ENCODE measurements at regions not wholly inside any gene's neighbourhood (a gene's known extent, or its start where the extent isn't known, plus 50 kb on each side); places are given as distances from the start of the nearest gene placed in this dataset.

- no peak for DNase-seq (ENCODE audit: low read depth in 2 of 2)
Measured at GRCh38 chr14:98867146-98867545, 404.9 kb downstream of the BCL11B start.

- DNase-seq (ENCODE audit: low read depth in 2 of 2) = no peak
Measured at GRCh38 chr14:98867726-98868125, 404.3 kb downstream of the BCL11B start.

GRCh38 chr14:98868866-98869265, 403.1 kb downstream of the BCL11B start:
- DNase-seq (ENCODE audit: low read depth in 2 of 2) = no peak

- DNase-seq (ENCODE audit: low read depth in 2 of 2) = no peak
Measured at GRCh38 chr14:98871796-98872195, 400.2 kb downstream of the BCL11B start.

- no peak for DNase-seq (ENCODE audit: low read depth in 2 of 2)
Measured at GRCh38 chr14:98877065-98877464, 394.9 kb downstream of the BCL11B start.

GRCh38 chr14:98878282-98878681, 393.7 kb downstream of the BCL11B start:
- no peak for DNase-seq (ENCODE audit: low read depth in 2 of 2)

- DNase-seq (ENCODE audit: low read depth in 2 of 2) = no peak
Measured at GRCh38 chr14:98886982-98887381, 385.0 kb downstream of the BCL11B start.

GRCh38 chr14:98888281-98888680, 383.7 kb downstream of the BCL11B start:
- DNase-seq (ENCODE audit: low read depth in 2 of 2) = no peak

GRCh38 chr14:98888927-98889835, 382.8 kb downstream of the BCL11B start:
- no peak for DNase-seq (ENCODE audit: low read depth in 2 of 2)

- DNase-seq (ENCODE audit: low read depth in 2 of 2) = no peak
Measured at GRCh38 chr14:98889836-98890185, 382.2 kb downstream of the BCL11B start.

- no peak for DNase-seq (ENCODE audit: low read depth in 2 of 2)
Measured at GRCh38 chr14:98890556-98891340, 381.2 kb downstream of the BCL11B start.

GRCh38 chr14:98893675-98894074, 378.3 kb downstream of the BCL11B start:
- no peak for DNase-seq (ENCODE audit: low read depth in 2 of 2)

- DNase-seq (ENCODE audit: low read depth in 2 of 2) = no peak
Measured at GRCh38 chr14:98894600-98894999, 377.4 kb downstream of the BCL11B start.

GRCh38 chr14:98896449-98896848, 375.5 kb downstream of the BCL11B start:
- DNase-seq (ENCODE audit: low read depth in 2 of 2) = no peak

GRCh38 chr14:98897605-98898309, 374.2 kb downstream of the BCL11B start:
- DNase-seq (ENCODE audit: low read depth in 2 of 2) = no peak

GRCh38 chr14:98899441-98899840, 372.6 kb downstream of the BCL11B start:
- no peak for DNase-seq (ENCODE audit: low read depth in 2 of 2)

GRCh38 chr14:98900236-98900635, 371.8 kb downstream of the BCL11B start:
- DNase-seq (ENCODE audit: low read depth in 2 of 2) = no peak

- DNase-seq (ENCODE audit: low read depth in 2 of 2) = no peak
Measured at GRCh38 chr14:98900798-98901197, 371.2 kb downstream of the BCL11B start.

GRCh38 chr14:98901511-98902205, 370.3 kb downstream of the BCL11B start:
- DNase-seq (ENCODE audit: low read depth in 2 of 2) = no peak

GRCh38 chr14:98903371-98903770, 368.6 kb downstream of the BCL11B start:
- no peak for DNase-seq (ENCODE audit: low read depth in 2 of 2)

GRCh38 chr14:98904677-98905076, 367.3 kb downstream of the BCL11B start:
- DNase-seq (ENCODE audit: low read depth in 2 of 2) = no peak
